ENCODE measurements at regions not wholly inside any gene's neighbourhood (a gene's known extent, or its start where the extent isn't known, plus 50 kb on each side); places are given as distances from the start of the nearest gene placed in this dataset.

- H3K27ac ChIP-seq (ENCODE audit: low read length), result no peak overlapping the region
- no peaks in the 10 kb centered on the region for H3K36me3 Mint-ChIP-seq
- H3K4me3 ChIP-seq (ENCODE audit: low read length), result no peak overlapping the region
- H3K27me3 ChIP-seq (ENCODE audit: control insufficient read depth, insufficient read depth, low read length), result no peaks in the 10 kb centered on the region
- no peaks in the 10 kb centered on the region for H3K36me3 ChIP-seq (ENCODE audit: control insufficient read depth, insufficient read depth, low read length)
- DNase-seq, result no peak
- peaks cover 14 to 27% of the 10 kb centered on the region in 2 donors for H3K27me3 Mint-ChIP-seq (ENCODE audit: low read depth in 2 of 2)
- intact Hi-C loops (cut with micrococcal nuclease), result no loop called here
- no peaks in the 10 kb centered on the region for H3K9me3 ChIP-seq (ENCODE audit: control insufficient read depth, insufficient read depth, low read length)
- no peaks in the 10 kb centered on the region for H3K4me1 ChIP-seq (ENCODE audit: control insufficient read depth, insufficient read depth, low read length)
- no peak for ATAC-seq
- no peak overlapping the region for H3K27ac Mint-ChIP-seq
- TF ChIP-seq CTCF (IDR thresholded peaks at IDR 0.05), result no peak
- no peaks in the 10 kb centered on the region for H3K9me3 Mint-ChIP-seq
- WGBS (ENCODE audit: insufficient coverage), result 87% methylated on average over 8 of the region's 8 CpGs
- no peaks in the 10 kb centered on the region for H3K4me1 Mint-ChIP-seq
- no peak overlapping the region for H3K4me3 Mint-ChIP-seq
Observed at GRCh38 chr15:98526094-98526493, 122.2 kb upstream of the IGF1R start.

- H3K4me1 Mint-ChIP-seq, result no peaks in the 10 kb centered on the region
- no peak overlapping the region for H3K27ac ChIP-seq (ENCODE audit: low read length)
- no peak overlapping the region for H3K27ac Mint-ChIP-seq
- no peak for ATAC-seq
- H3K4me1 ChIP-seq (ENCODE audit: control insufficient read depth, insufficient read depth, low read length), result no peaks in the 10 kb centered on the region
- H3K36me3 ChIP-seq (ENCODE audit: control insufficient read depth, insufficient read depth, low read length), result no peaks in the 10 kb centered on the region
- H3K9me3 Mint-ChIP-seq, result no peaks in the 10 kb centered on the region
- H3K4me3 Mint-ChIP-seq, result no peak overlapping the region
- no peak overlapping the region for H3K4me3 ChIP-seq (ENCODE audit: low read length)
- no peaks in the 10 kb centered on the region for H3K36me3 Mint-ChIP-seq
- H3K27me3 ChIP-seq (ENCODE audit: control insufficient read depth, insufficient read depth, low read length), result no peaks in the 10 kb centered on the region
- no peak for DNase-seq
- peaks cover 16 to 43% of the 10 kb centered on the region in 2 donors for H3K27me3 Mint-ChIP-seq (ENCODE audit: low read depth in 2 of 2)
- 90% methylated on average over 8 of the region's 8 CpGs for WGBS (ENCODE audit: insufficient coverage)
- no peaks in the 10 kb centered on the region for H3K9me3 ChIP-seq (ENCODE audit: control insufficient read depth, insufficient read depth, low read length)
- no peak for TF ChIP-seq CTCF (IDR thresholded peaks at IDR 0.05)
- intact Hi-C loops (cut with micrococcal nuclease), result no loop called here
Observed at GRCh38 chr15:98528046-98528725, 120.2 kb upstream of the IGF1R start.

- no peaks in the 10 kb centered on the region for H3K9me3 ChIP-seq (ENCODE audit: control insufficient read depth, insufficient read depth, low read length)
- no peak overlapping the region for H3K4me3 ChIP-seq (ENCODE audit: low read length)
- H3K27me3 ChIP-seq (ENCODE audit: control insufficient read depth, insufficient read depth, low read length), result no peaks in the 10 kb centered on the region
- ATAC-seq (no peak), DNase-seq (no peak)
- Mint-ChIP-seq H3K36me3 (no peaks in the 10 kb centered on the region), H3K4me1 (no peaks in the 10 kb centered on the region), H3K27me3 (ENCODE audit: low read depth in 2 of 2) (peaks cover 19 to 45% of the 10 kb centered on the region in 2 donors), H3K27ac (no peak overlapping the region), H3K4me3 (no peak overlapping the region), H3K9me3 (no peaks in the 10 kb centered on the region)
- H3K36me3 ChIP-seq (ENCODE audit: control insufficient read depth, insufficient read depth, low read length), result no peaks in the 10 kb centered on the region
- 70% methylated on average over 18 of the region's 19 CpGs for WGBS (ENCODE audit: insufficient coverage)
- H3K27ac ChIP-seq (ENCODE audit: low read length), result no peak overlapping the region
- H3K4me1 ChIP-seq (ENCODE audit: control insufficient read depth, insufficient read depth, low read length), result no peaks in the 10 kb centered on the region
- no peak for TF ChIP-seq CTCF (IDR thresholded peaks at IDR 0.05)
- intact Hi-C loops (cut with micrococcal nuclease), result no loop called here
Observed at GRCh38 chr15:98529205-98530145, 118.9 kb upstream of the IGF1R start.

Data from natural killer cell (primary cell).